ENCODE measurements at regions not wholly inside any gene's neighbourhood (a gene's known extent, or its start where the extent isn't known, plus 50 kb on each side); places are given as distances from the start of the nearest gene placed in this dataset.

DNA sequence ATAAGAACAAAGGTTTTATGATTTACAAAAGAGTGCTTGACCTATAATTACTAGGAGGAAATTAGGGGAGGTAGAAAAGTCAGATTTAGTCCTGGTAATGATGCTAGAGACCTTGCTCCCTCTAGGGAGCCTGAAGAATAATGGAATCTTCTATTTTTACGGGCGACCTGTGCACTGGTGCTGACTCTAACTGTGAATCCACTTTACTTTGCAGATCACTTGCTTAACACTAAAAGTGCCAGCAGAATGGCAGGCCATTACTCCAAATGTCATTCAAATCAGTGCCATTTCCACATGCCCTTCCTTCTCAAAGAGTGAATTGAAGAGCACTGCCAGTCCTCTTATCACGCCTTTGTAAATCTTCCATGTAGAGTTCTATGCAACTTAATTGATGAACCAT is 359.4 kb upstream of the ARRDC3 start:
- TF ChIP-seq, protein P1, sequence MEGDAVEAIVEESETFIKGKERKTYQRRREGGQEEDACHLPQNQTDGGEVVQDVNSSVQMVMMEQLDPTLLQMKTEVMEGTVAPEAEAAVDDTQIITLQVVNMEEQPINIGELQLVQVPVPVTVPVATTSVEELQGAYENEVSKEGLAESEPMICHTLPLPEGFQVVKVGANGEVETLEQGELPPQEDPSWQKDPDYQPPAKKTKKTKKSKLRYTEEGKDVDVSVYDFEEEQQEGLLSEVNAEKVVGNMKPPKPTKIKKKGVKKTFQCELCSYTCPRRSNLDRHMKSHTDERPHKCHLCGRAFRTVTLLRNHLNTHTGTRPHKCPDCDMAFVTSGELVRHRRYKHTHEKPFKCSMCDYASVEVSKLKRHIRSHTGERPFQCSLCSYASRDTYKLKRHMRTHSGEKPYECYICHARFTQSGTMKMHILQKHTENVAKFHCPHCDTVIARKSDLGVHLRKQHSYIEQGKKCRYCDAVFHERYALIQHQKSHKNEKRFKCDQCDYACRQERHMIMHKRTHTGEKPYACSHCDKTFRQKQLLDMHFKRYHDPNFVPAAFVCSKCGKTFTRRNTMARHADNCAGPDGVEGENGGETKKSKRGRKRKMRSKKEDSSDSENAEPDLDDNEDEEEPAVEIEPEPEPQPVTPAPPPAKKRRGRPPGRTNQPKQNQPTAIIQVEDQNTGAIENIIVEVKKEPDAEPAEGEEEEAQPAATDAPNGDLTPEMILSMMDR (IDR thresholded peaks at IDR 0.05), result no peak
- TF ChIP-seq EZH2 (IDR thresholded peaks at IDR 0.05; ENCODE audit: borderline replicate concordance, insufficient read depth, low read depth, low read length, poor library complexity, severe bottlenecking), result no peak

All from B cell (primary cell).